Gastroesophageal sphincter (tissue), 3 donors: ENCODE measurements at regions not wholly inside any gene's neighbourhood (a gene's known extent, or its start where the extent isn't known, plus 50 kb on each side); places are given as distances from the start of the nearest gene placed in this dataset.

Experiments used
- CTCF ChIP-seq, 4 experiments: fragments of 200-600 bp in 2 of 4; fragments of 450-650 bp in 2 of 4; sonication (generic) in 1 of 4; IDR thresholded peaks; one replicate each; pipeline ENCODE4 v1.5.1; 2017 to 2019; ENCODE audit warnings: antibody characterized with exemption in 4 of 4, mild to moderate bottlenecking in 2 of 4, moderate library complexity in 2 of 4
- EP300 ChIP-seq: sonication (generic); formaldehyde crosslinking; IDR thresholded peaks from one replicate; pipeline ENCODE4 v1.6.1; 2017; ENCODE audit warnings: antibody characterized with exemption, mild to moderate bottlenecking
- POLR2A ChIP-seq, 2 donors: fragments of 450-650 bp; IDR thresholded peaks; one replicate each; pipeline ENCODE4 v1.6.1; 2017; ENCODE audit warnings: antibody characterized with exemption in 2 of 2, mild to moderate bottlenecking in 2 of 2, moderate library complexity in 1 of 2

GRCh38 chr14:56040121-56040520 is 78.1 kb upstream of the PELI2 start:
- no peak for TF ChIP-seq EP300
- no peak for TF ChIP-seq POLR2A (IDR thresholded peaks at IDR 0.05)
- TF ChIP-seq CTCF (IDR thresholded peaks at IDR 0.05), result no peak
